HG03354 (cell line): ENCODE measurements at regions not wholly inside any gene's neighbourhood (a gene's known extent, or its start where the extent isn't known, plus 50 kb on each side); places are given as distances from the start of the nearest gene placed in this dataset.
"Not testable (repeated sequence)": the region's sequence is repeated elsewhere in the genome, so short reads cannot be mapped to it uniquely, and the experiment has no call there.

Experiments
- ATAC-seq: cut with Tn5 transposase; IDR thresholded peaks from one replicate; pipeline ENCODE4 v1.9.1; 2021; ENCODE audit warnings: mild to moderate bottlenecking; ENCODE audit not compliant: unreplicated experiment, poor library complexity, severe bottlenecking

GRCh38 chr13:65168026-65168425 lies 2062.1 kb downstream of the PCDH9 start:
- no peak for ATAC-seq

- ATAC-seq, result no peak
These were observed 2063.5 kb downstream of the PCDH9 start for GRCh38 chr13:65166675-65167074.

- no peak for ATAC-seq
These were observed 2070.3 kb downstream of the PCDH9 start for GRCh38 chr13:65159803-65160202.

GRCh38 chr13:65155861-65156260 lies 2074.3 kb downstream of the PCDH9 start:
- ATAC-seq, result no peak

GRCh38 chr13:65154661-65155447 lies 2075.3 kb downstream of the PCDH9 start:
- no peak for ATAC-seq

GRCh38 chr13:65149687-65150086 lies 2080.4 kb downstream of the PCDH9 start:
- no peak for ATAC-seq

- ATAC-seq, result no peak
These were observed 2086.2 kb downstream of the PCDH9 start for GRCh38 chr13:65143920-65144319.

- no peak for ATAC-seq
These were observed 2097.0 kb downstream of the PCDH9 start for GRCh38 chr13:65133094-65133493.

- ATAC-seq, result no peak
These were observed 2104.9 kb downstream of the PCDH9 start for GRCh38 chr13:65125236-65125635.

- ATAC-seq, result no peak
These were observed 2117.6 kb downstream of the PCDH9 start for GRCh38 chr13:65112531-65112941.

- ATAC-seq, result no peak
These were observed 2118.0 kb downstream of the PCDH9 start for GRCh38 chr13:65112123-65112522.

- no peak for ATAC-seq
These were observed 2118.9 kb downstream of the PCDH9 start for GRCh38 chr13:65111223-65111622.

GRCh38 chr13:65104436-65104835 lies 2125.7 kb downstream of the PCDH9 start:
- ATAC-seq, result not testable (repeated sequence)

GRCh38 chr13:65103351-65103750 lies 2126.8 kb downstream of the PCDH9 start:
- ATAC-seq, result no peak

- ATAC-seq, result no peak
These were observed 2134.7 kb downstream of the PCDH9 start for GRCh38 chr13:65095161-65096082.

- ATAC-seq, result no peak
These were observed 2136.8 kb downstream of the PCDH9 start for GRCh38 chr13:65093357-65093756.

GRCh38 chr13:65091031-65091430 lies 2139.1 kb downstream of the PCDH9 start:
- no peak for ATAC-seq

GRCh38 chr13:65090186-65090585 lies 2139.9 kb downstream of the PCDH9 start:
- no peak for ATAC-seq

- ATAC-seq, result no peak
These were observed 2141.2 kb downstream of the PCDH9 start for GRCh38 chr13:65088906-65089305.

- no peak for ATAC-seq
These were observed 2144.2 kb downstream of the PCDH9 start for GRCh38 chr13:65085977-65086376.

GRCh38 chr13:65074248-65074647 lies 2155.9 kb downstream of the PCDH9 start:
- no peak for ATAC-seq
